ENCODE measurements at regions not wholly inside any gene's neighbourhood (a gene's known extent, or its start where the extent isn't known, plus 50 kb on each side); places are given as distances from the start of the nearest gene placed in this dataset.
A peak's percentile ranks its signal among the peaks of the same experiment; 100 is the strongest.

GRCh38 chr13:73404581-73404980 lies 345.8 kb downstream of the KLF5 start:
- Mint-ChIP-seq H3K4me1 (ENCODE audit: unreplicated experiment) (no peaks in the 10 kb centered on the region), H3K36me3 (no peaks in the 10 kb centered on the region), H3K4me3 (no peak overlapping the region), H3K27ac (no peak overlapping the region), H3K27me3 (no peaks in the 10 kb centered on the region), H3K9me3 (peaks cover 8% of the 10 kb centered on the region)
- TF ChIP-seq CTCF (conservative IDR thresholded peaks at IDR 0.05) = no peak
- DNase-seq (ENCODE audit: extremely low spot score, unreplicated experiment) = no peak

- no peak overlapping the region for H3K4me3 Mint-ChIP-seq
- peak overlapping the region; percentile 48 for H3K27ac Mint-ChIP-seq
- TF ChIP-seq CTCF (conservative IDR thresholded peaks at IDR 0.05) = no peak
- peaks cover 4% of the 10 kb centered on the region for H3K36me3 Mint-ChIP-seq
- no peaks in the 10 kb centered on the region for H3K27me3 Mint-ChIP-seq
- peaks cover 8% of the 10 kb centered on the region for H3K4me1 Mint-ChIP-seq (ENCODE audit: unreplicated experiment)
- DNase-seq (ENCODE audit: extremely low spot score, unreplicated experiment) = no peak
- peaks cover 13% of the 10 kb centered on the region for H3K9me3 Mint-ChIP-seq
These were observed 344.7 kb downstream of the KLF5 start for GRCh38 chr13:73403355-73404120.

GRCh38 chr13:73401769-73402168 lies 343.0 kb downstream of the KLF5 start:
- Mint-ChIP-seq H3K4me1 (ENCODE audit: unreplicated experiment) (peaks cover 8% of the 10 kb centered on the region), H3K9me3 (peaks cover 13% of the 10 kb centered on the region), H3K36me3 (peaks cover 4% of the 10 kb centered on the region), H3K27me3 (no peaks in the 10 kb centered on the region), H3K27ac (peak overlapping the region; percentile 79), H3K4me3 (peak overlapping the region; percentile 6)
- TF ChIP-seq CTCF (conservative IDR thresholded peaks at IDR 0.05) = no peak
- DNase-seq (ENCODE audit: extremely low spot score, unreplicated experiment) = no peak

GRCh38 chr13:73399347-73400216 lies 340.8 kb downstream of the KLF5 start:
- peaks cover 8% of the 10 kb centered on the region for H3K4me1 Mint-ChIP-seq (ENCODE audit: unreplicated experiment)
- H3K4me3 Mint-ChIP-seq = peak overlapping the region; percentile 45
- no peaks in the 10 kb centered on the region for H3K27me3 Mint-ChIP-seq
- TF ChIP-seq CTCF (conservative IDR thresholded peaks at IDR 0.05) = no peak
- H3K27ac Mint-ChIP-seq = peak overlapping the region; percentile 94
- peaks cover 5% of the 10 kb centered on the region for H3K36me3 Mint-ChIP-seq
- H3K9me3 Mint-ChIP-seq = peaks cover 14% of the 10 kb centered on the region
- DNase-seq (ENCODE audit: extremely low spot score, unreplicated experiment) = no peak

- Mint-ChIP-seq H3K4me1 (ENCODE audit: unreplicated experiment) (peaks cover 8% of the 10 kb centered on the region), H3K27me3 (no peaks in the 10 kb centered on the region), H3K4me3 (no peak overlapping the region), H3K36me3 (peaks cover 7% of the 10 kb centered on the region), H3K9me3 (peaks cover 17% of the 10 kb centered on the region), H3K27ac (peak overlapping the region; percentile 35)
- no peak for TF ChIP-seq CTCF (conservative IDR thresholded peaks at IDR 0.05)
- no peak for DNase-seq (ENCODE audit: extremely low spot score, unreplicated experiment)
These were observed 338.9 kb downstream of the KLF5 start for GRCh38 chr13:73397496-73398305.

Measured in type B pancreatic cell (in vitro differentiated cells).